Panc1 (cell line): ENCODE measurements at regions not wholly inside any gene's neighbourhood (a gene's known extent, or its start where the extent isn't known, plus 50 kb on each side); places are given as distances from the start of the nearest gene placed in this dataset.

Source experiments
- CTCF ChIP-seq: fragments of 450-650 bp; IDR thresholded peaks from 2 replicates; pipeline ENCODE4 v1.5.1; 2017; ENCODE audit warnings: mild to moderate bottlenecking
- TCF7L2 ChIP-seq: IDR thresholded peaks from 2 replicates; pipeline ENCODE4 v1.6.1; 2011; ENCODE audit warnings: mild to moderate bottlenecking, low read depth, low read length, inconsistent platforms
- TF ChIP-seq, protein P1 (sequence below), 2 experiments: IDR thresholded peaks; 2 replicates each; pipeline ENCODE4 v1.6.1; 2011 to 2012; ENCODE audit warnings: low read depth in 2 of 2, control low read depth in 1 of 2, low read length in 1 of 2, mild to moderate bottlenecking in 1 of 2, moderate library complexity in 1 of 2; ENCODE audit not compliant: insufficient read depth in 1 of 2

DNA sequence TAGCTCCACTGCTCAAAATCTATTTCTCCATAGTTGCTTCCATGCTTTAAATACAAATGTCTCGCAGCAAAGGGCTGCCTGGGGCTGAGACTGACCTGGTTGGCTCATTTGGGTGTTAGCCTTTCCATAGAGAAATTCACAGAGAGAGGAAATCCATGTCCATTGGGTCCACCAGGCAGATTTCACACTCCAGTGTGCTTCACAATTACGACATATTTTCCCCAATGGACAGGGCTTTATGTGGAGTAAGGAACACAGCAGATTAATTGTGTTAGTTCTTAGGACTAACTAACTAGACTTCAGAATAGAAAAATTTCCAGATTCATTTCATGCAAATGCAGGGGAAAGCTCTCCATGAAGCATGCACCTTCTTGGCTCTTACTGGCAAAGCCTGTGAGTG, 180.7 kb downstream of the FBXO15 start:
- no peak for TF ChIP-seq TCF7L2
- TF ChIP-seq CTCF: no peak
- TF ChIP-seq, protein P1, sequence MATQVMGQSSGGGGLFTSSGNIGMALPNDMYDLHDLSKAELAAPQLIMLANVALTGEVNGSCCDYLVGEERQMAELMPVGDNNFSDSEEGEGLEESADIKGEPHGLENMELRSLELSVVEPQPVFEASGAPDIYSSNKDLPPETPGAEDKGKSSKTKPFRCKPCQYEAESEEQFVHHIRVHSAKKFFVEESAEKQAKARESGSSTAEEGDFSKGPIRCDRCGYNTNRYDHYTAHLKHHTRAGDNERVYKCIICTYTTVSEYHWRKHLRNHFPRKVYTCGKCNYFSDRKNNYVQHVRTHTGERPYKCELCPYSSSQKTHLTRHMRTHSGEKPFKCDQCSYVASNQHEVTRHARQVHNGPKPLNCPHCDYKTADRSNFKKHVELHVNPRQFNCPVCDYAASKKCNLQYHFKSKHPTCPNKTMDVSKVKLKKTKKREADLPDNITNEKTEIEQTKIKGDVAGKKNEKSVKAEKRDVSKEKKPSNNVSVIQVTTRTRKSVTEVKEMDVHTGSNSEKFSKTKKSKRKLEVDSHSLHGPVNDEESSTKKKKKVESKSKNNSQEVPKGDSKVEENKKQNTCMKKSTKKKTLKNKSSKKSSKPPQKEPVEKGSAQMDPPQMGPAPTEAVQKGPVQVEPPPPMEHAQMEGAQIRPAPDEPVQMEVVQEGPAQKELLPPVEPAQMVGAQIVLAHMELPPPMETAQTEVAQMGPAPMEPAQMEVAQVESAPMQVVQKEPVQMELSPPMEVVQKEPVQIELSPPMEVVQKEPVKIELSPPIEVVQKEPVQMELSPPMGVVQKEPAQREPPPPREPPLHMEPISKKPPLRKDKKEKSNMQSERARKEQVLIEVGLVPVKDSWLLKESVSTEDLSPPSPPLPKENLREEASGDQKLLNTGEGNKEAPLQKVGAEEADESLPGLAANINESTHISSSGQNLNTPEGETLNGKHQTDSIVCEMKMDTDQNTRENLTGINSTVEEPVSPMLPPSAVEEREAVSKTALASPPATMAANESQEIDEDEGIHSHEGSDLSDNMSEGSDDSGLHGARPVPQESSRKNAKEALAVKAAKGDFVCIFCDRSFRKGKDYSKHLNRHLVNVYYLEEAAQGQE (IDR thresholded peaks at IDR 0.05; ENCODE audit: insufficient read depth in 1 of 2, low read depth in 2 of 2, low read length in 1 of 2): no peak
